Endodermal cell (in vitro differentiated cells): ENCODE measurements at regions not wholly inside any gene's neighbourhood (a gene's known extent, or its start where the extent isn't known, plus 50 kb on each side); places are given as distances from the start of the nearest gene placed in this dataset.

ENCODE experiments used
- DNase-seq: peaks from one replicate; pipeline ENCODE4 v3.0.0-alpha.2; 2017
- H3K27ac ChIP-seq: 2 replicates; pipeline ENCODE4 v1.5.1; 2013; ENCODE audit warnings: mild to moderate bottlenecking, low read depth, low read length, moderate library complexity
- H3K27me3 ChIP-seq: 2 replicates; pipeline ENCODE4 v1.6.1; 2013; ENCODE audit warnings: mild to moderate bottlenecking, low read length, moderate library complexity; ENCODE audit not compliant: insufficient read depth, control insufficient read depth, poor library complexity, severe bottlenecking
- H3K36me3 ChIP-seq: 2 replicates; pipeline ENCODE4 v1.7.0; 2013; ENCODE audit warnings: mild to moderate bottlenecking, low read length, moderate library complexity; ENCODE audit not compliant: control insufficient read depth, insufficient read depth
- H3K4me1 ChIP-seq: one replicate; pipeline ENCODE4 v1.7.0; 2013; ENCODE audit warnings: low read length; ENCODE audit not compliant: control insufficient read depth, insufficient read depth
- H3K4me3 ChIP-seq: 2 replicates; pipeline ENCODE4 v1.5.1; 2013; ENCODE audit warnings: mild to moderate bottlenecking, low read length, moderate library complexity
- H3K9ac ChIP-seq: 2 replicates; pipeline ENCODE4 v1.6.1; 2013; ENCODE audit warnings: mild to moderate bottlenecking, low read length, moderate library complexity; ENCODE audit not compliant: poor library complexity, severe bottlenecking; ENCODE audit errors: extremely low read depth
- H3K9me3 ChIP-seq: 2 replicates; pipeline ENCODE4 v1.6.1; 2013; ENCODE audit warnings: mild to moderate bottlenecking, low read length, moderate library complexity; ENCODE audit not compliant: control insufficient read depth
- H3K27ac Mint-ChIP-seq: 2 replicates; pipeline ENCODE4 v1.8.0; 2020; ENCODE audit warnings: mixed read lengths
- H3K27me3 Mint-ChIP-seq: 2 replicates; pipeline ENCODE4 v1.8.0; 2021; ENCODE audit warnings: mild to moderate bottlenecking, mixed read lengths; ENCODE audit not compliant: insufficient read depth
- H3K36me3 Mint-ChIP-seq: 2 replicates; pipeline ENCODE4 v1.8.0; 2020; ENCODE audit warnings: low read depth, mixed read lengths
- H3K4me1 Mint-ChIP-seq: 2 replicates; pipeline ENCODE4 v1.8.0; 2020; ENCODE audit warnings: mixed read lengths
- H3K4me3 Mint-ChIP-seq: 2 replicates; pipeline ENCODE4 v1.8.0; 2020; ENCODE audit warnings: mild to moderate bottlenecking, moderate library complexity, mixed read lengths
- H3K9me3 Mint-ChIP-seq: 2 replicates; pipeline ENCODE4 v1.8.0; 2020; ENCODE audit warnings: mild to moderate bottlenecking, mixed read lengths
- CTCF ChIP-seq: fragments of 200-600 bp; sonication (generic); conservative IDR thresholded peaks from 2 replicates; pipeline ENCODE4 v1.5.0; 2021; ENCODE audit warnings: antibody characterized with exemption, mild to moderate bottlenecking
- WGBS, 2 experiments: methylation state at CpG; one replicate each; pipeline versions ENCODE4 v1.1.5 to v1.1.7; 2013; ENCODE audit warnings: missing lambda C conversion rate in 2 of 2, mixed read lengths in 1 of 2; ENCODE audit not compliant: insufficient coverage in 1 of 2, insufficient read length in 1 of 2; 5-methylcytosine and 5-hydroxymethylcytosine counted together

GRCh38 chr2:220422676-220423075 is 795.2 kb downstream of the SLC4A3 start:
- H3K4me3 Mint-ChIP-seq = no peak overlapping the region
- Histone ChIP-seq H3K9me3 (peaks cover 7% of the 10 kb centered on the region), H3K4me3 (no peak overlapping the region), H3K27ac (no peak overlapping the region), H3K36me3 (no peaks in the 10 kb centered on the region), H3K27me3 (no peaks in the 10 kb centered on the region), H3K4me1 (peaks cover 9% of the 10 kb centered on the region), H3K9ac (no peak overlapping the region)
- no peak for DNase-seq
- H3K27ac Mint-ChIP-seq = no peak overlapping the region
- peaks cover 7% of the 10 kb centered on the region for H3K9me3 Mint-ChIP-seq
- H3K4me1 Mint-ChIP-seq = peaks cover 20% of the 10 kb centered on the region
- peaks cover 2% of the 10 kb centered on the region for H3K27me3 Mint-ChIP-seq
- no peak for TF ChIP-seq CTCF
- WGBS, 2 experiments = 80% methylated on average over 1 of the region's 1 CpG; no CpG with 5 or more reads in 1 of the 2 experiments
- H3K36me3 Mint-ChIP-seq = no peaks in the 10 kb centered on the region

- DNase-seq = no peak
- no peaks in the 10 kb centered on the region for H3K4me1 ChIP-seq
- Mint-ChIP-seq H3K4me3 (no peak overlapping the region), H3K36me3 (no peaks in the 10 kb centered on the region), H3K27ac (no peak overlapping the region), H3K9me3 (peaks cover 7% of the 10 kb centered on the region), H3K27me3 (peaks cover 2% of the 10 kb centered on the region), H3K4me1 (peaks cover 6% of the 10 kb centered on the region)
- no peak overlapping the region for H3K27ac ChIP-seq
- no peaks in the 10 kb centered on the region for H3K27me3 ChIP-seq
- H3K9ac ChIP-seq = no peak overlapping the region
- no peak overlapping the region for H3K4me3 ChIP-seq
- TF ChIP-seq CTCF = no peak
- H3K36me3 ChIP-seq = no peaks in the 10 kb centered on the region
- 80 to 83% methylated on average over 1 to 2 of the region's 2 CpGs for WGBS, 2 experiments
- peaks cover 7% of the 10 kb centered on the region for H3K9me3 ChIP-seq
Measured at GRCh38 chr2:220424561-220424960, 797.1 kb downstream of the SLC4A3 start.

GRCh38 chr2:220432645-220433044 is 805.2 kb downstream of the SLC4A3 start:
- no peak for DNase-seq

More at GRCh38 chr2:220432645-220433044, 805.2 kb downstream of the SLC4A3 start:
- WGBS, 2 experiments = 80 to 89% methylated on average over 1 to 2 of the region's 2 CpGs
- H3K9me3 ChIP-seq = no peaks in the 10 kb centered on the region
- H3K4me1 ChIP-seq = no peaks in the 10 kb centered on the region
- no peaks in the 10 kb centered on the region for H3K36me3 ChIP-seq
- Mint-ChIP-seq H3K9me3 (no peaks in the 10 kb centered on the region), H3K4me1 (peaks cover 26% of the 10 kb centered on the region), H3K4me3 (no peak overlapping the region), H3K36me3 (no peaks in the 10 kb centered on the region), H3K27ac (no peak overlapping the region), H3K27me3 (no peaks in the 10 kb centered on the region)
- H3K27me3 ChIP-seq = no peaks in the 10 kb centered on the region
- TF ChIP-seq CTCF = no peak
- no peak overlapping the region for H3K9ac ChIP-seq
- H3K27ac ChIP-seq = no peak overlapping the region
- H3K4me3 ChIP-seq = no peak overlapping the region
